ENCODE measurements at regions not wholly inside any gene's neighbourhood (a gene's known extent, or its start where the extent isn't known, plus 50 kb on each side); places are given as distances from the start of the nearest gene placed in this dataset.

DNA sequence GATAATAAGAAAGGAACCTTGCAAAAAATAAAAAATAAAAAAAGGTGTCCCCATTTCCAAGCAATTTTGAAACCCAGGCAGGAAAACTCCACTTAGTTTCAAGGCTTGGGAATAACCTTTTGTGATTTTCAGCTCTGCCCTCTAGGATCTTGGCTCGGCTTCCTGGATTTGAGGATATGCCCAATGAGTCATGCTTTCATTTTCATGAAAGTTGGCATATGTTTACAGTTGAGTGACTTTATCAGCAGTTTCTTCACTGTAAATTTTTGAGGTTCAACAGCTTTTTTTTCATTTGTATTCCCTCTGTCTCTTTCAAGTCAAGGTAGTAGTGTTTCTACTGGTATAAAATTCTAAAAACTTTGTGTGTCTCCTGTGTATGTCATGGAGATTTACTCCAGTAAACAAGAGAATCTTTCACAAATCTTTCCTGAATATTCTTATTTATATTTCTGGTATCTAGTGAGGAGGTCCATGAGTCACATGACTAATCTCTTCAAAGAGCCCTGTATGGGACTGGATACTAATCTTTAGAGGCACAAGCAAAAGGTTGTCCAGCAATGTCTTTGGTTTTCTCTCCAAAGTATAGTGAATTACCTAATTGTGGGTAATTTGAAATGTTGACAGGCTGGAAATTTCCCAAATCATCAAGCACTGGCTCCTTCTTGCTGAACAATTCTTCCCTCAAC lies 335.3 kb downstream of the BRINP2 start:
- H3K9ac ChIP-seq (ENCODE audit: low read length), result no peak overlapping the region
- no peaks in the 10 kb centered on the region for H4K20me1 ChIP-seq (ENCODE audit: control insufficient read depth, insufficient read depth, low read length, poor library complexity, severe bottlenecking)
- TF ChIP-seq EZH2 (IDR thresholded peaks at IDR 0.05; ENCODE audit: borderline replicate concordance, insufficient read depth, low read depth, low read length, poor library complexity, severe bottlenecking), result no peak
- TF ChIP-seq, protein P1, sequence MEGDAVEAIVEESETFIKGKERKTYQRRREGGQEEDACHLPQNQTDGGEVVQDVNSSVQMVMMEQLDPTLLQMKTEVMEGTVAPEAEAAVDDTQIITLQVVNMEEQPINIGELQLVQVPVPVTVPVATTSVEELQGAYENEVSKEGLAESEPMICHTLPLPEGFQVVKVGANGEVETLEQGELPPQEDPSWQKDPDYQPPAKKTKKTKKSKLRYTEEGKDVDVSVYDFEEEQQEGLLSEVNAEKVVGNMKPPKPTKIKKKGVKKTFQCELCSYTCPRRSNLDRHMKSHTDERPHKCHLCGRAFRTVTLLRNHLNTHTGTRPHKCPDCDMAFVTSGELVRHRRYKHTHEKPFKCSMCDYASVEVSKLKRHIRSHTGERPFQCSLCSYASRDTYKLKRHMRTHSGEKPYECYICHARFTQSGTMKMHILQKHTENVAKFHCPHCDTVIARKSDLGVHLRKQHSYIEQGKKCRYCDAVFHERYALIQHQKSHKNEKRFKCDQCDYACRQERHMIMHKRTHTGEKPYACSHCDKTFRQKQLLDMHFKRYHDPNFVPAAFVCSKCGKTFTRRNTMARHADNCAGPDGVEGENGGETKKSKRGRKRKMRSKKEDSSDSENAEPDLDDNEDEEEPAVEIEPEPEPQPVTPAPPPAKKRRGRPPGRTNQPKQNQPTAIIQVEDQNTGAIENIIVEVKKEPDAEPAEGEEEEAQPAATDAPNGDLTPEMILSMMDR (IDR thresholded peaks at IDR 0.05), result no peak
- no peak overlapping the region for H2AFZ ChIP-seq (ENCODE audit: insufficient read depth, low read depth, low read length, poor library complexity, severe bottlenecking)
- no peaks in the 10 kb centered on the region for H3K36me3 ChIP-seq (replicated peaks in 1 of 2; ENCODE audit: control extremely low read depth in 1 of 2, control insufficient read depth in 1 of 2, extremely low read depth in 1 of 2, insufficient read depth in 2 of 2, low read length in 1 of 2)
- ATAC-seq (ENCODE audit: low read depth), result no peak
- H3K27me3 ChIP-seq (replicated peaks in 1 of 4; ENCODE audit: control extremely low read depth in 1 of 4, control insufficient read depth in 3 of 4, insufficient read depth in 4 of 4, low read length in 3 of 4), result no peaks in the 10 kb centered on the region
- no peaks in the 10 kb centered on the region for H3K4me1 ChIP-seq (ENCODE audit: control insufficient read depth in 2 of 2, insufficient read depth in 2 of 2, low read length in 2 of 2)
- no peak overlapping the region for H3K4me3 ChIP-seq (ENCODE audit: control extremely low read depth in 1 of 5, extremely low read depth in 1 of 5, insufficient read depth in 1 of 5, low read depth in 2 of 5, low read length in 4 of 5)
- no peak overlapping the region for H3K27ac ChIP-seq (ENCODE audit: low read length in 2 of 2)
- intact Hi-C loops (cut with micrococcal nuclease), result no loop called here
- Mint-ChIP-seq H3K27ac (no peak overlapping the region), H3K4me3 (no peak overlapping the region), H3K9me3 (ENCODE audit: insufficient read depth) (peaks cover 2% of the 10 kb centered on the region), H3K27me3 (no peaks in the 10 kb centered on the region), H3K4me1 (no peaks in the 10 kb centered on the region)
- H3K9me3 ChIP-seq (ENCODE audit: control extremely low read depth in 1 of 3, control insufficient read depth in 2 of 3, insufficient read depth in 1 of 3, low read length in 2 of 3), result no peaks in the 10 kb centered on the region
- 80% methylated on average over 1 of the region's 1 CpG for WGBS (ENCODE audit: insufficient coverage)
- H3K4me2 ChIP-seq (replicated peaks; ENCODE audit: low read depth, low read length, poor library complexity, severe bottlenecking), result no peak overlapping the region
- H3K79me2 ChIP-seq (ENCODE audit: control insufficient read depth, insufficient read depth, low read length), result no peaks in the 10 kb centered on the region
- CTCF ChIA-PET, result no interaction called here
- POLR2A ChIA-PET, result no interaction called here
- DNase-seq, result no peak

DNA sequence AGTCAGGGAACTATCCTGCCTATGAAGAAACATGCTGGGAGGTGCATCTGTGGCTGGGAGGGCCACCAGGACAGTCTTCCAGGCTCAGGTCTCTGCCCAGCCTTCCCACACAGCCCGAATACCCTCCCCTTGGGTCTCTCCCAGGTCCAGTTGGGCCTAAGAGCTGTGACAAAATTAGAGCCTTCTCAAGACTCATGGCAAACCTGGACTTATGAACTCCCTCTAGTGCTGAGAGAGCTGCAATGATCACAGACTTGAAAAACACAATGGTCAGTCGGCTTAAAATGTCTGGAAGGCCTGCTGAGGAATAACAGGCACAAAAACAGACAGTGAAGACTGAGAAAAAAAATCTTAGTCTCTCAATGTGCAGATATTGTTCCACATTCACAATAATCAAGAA lies 325.1 kb downstream of the BRINP2 start:
- Histone ChIP-seq H3K79me2 (ENCODE audit: control insufficient read depth, insufficient read depth, low read length) (no peaks in the 10 kb centered on the region), H3K4me2 (replicated peaks; ENCODE audit: low read depth, low read length, poor library complexity, severe bottlenecking) (no peak overlapping the region), H3K36me3 (replicated peaks in 1 of 2; ENCODE audit: control extremely low read depth in 1 of 2, control insufficient read depth in 1 of 2, extremely low read depth in 1 of 2, insufficient read depth in 2 of 2, low read length in 1 of 2) (no peaks in the 10 kb centered on the region), H2AFZ (ENCODE audit: insufficient read depth, low read depth, low read length, poor library complexity, severe bottlenecking) (no peak overlapping the region), H3K4me3 (ENCODE audit: control extremely low read depth in 1 of 5, extremely low read depth in 1 of 5, insufficient read depth in 1 of 5, low read depth in 2 of 5, low read length in 4 of 5) (no peak overlapping the region), H3K27me3 (replicated peaks in 1 of 4; ENCODE audit: control extremely low read depth in 1 of 4, control insufficient read depth in 3 of 4, insufficient read depth in 4 of 4, low read length in 3 of 4) (no peaks in the 10 kb centered on the region), H3K4me1 (ENCODE audit: control insufficient read depth in 2 of 2, insufficient read depth in 2 of 2, low read length in 2 of 2) (no peaks in the 10 kb centered on the region), H3K9me3 (ENCODE audit: control extremely low read depth in 1 of 3, control insufficient read depth in 2 of 3, insufficient read depth in 1 of 3, low read length in 2 of 3) (peaks cover 0 to 5% (median 0%) of the 10 kb centered on the region in 3 donors), H4K20me1 (ENCODE audit: control insufficient read depth, insufficient read depth, low read length, poor library complexity, severe bottlenecking) (no peaks in the 10 kb centered on the region), H3K27ac (ENCODE audit: low read length in 2 of 2) (no peak overlapping the region), H3K9ac (ENCODE audit: low read length) (no peak overlapping the region)
- Mint-ChIP-seq H3K4me1 (no peaks in the 10 kb centered on the region), H3K9me3 (ENCODE audit: insufficient read depth) (peaks cover 3% of the 10 kb centered on the region), H3K4me3 (no peak overlapping the region), H3K27me3 (no peaks in the 10 kb centered on the region), H3K27ac (no peak overlapping the region)
- no peak for ATAC-seq (ENCODE audit: low read depth)
- ChIA-PET CTCF (no interaction called here), POLR2A (no interaction called here)
- TF ChIP-seq EZH2 (IDR thresholded peaks at IDR 0.05; ENCODE audit: borderline replicate concordance, insufficient read depth, low read depth, low read length, poor library complexity, severe bottlenecking), result no peak
- TF ChIP-seq, protein P1 (IDR thresholded peaks at IDR 0.05), result no peak
- no peak for DNase-seq
- 61% methylated on average over 2 of the region's 2 CpGs for WGBS (ENCODE audit: insufficient coverage)
- intact Hi-C loops (cut with micrococcal nuclease), result no loop called here

All from B cell (primary cell).